HEK293T (cell line): ENCODE measurements at regions not wholly inside any gene's neighbourhood (a gene's known extent, or its start where the extent isn't known, plus 50 kb on each side); places are given as distances from the start of the nearest gene placed in this dataset.

Experiments used
- FOXA1 ChIP-seq: fragments of 450-650 bp; IDR thresholded peaks from 2 replicates; pipeline ENCODE4 v1.6.1; 2016; ENCODE audit warnings: mild to moderate bottlenecking
- L3MBTL2 ChIP-seq: fragments of 450-650 bp; conservative IDR thresholded peaks from 2 replicates; pipeline ENCODE4 v1.6.1; 2016; ENCODE audit warnings: mild to moderate bottlenecking
- ZNF384 ChIP-seq: fragments of 450-650 bp; IDR thresholded peaks from 2 replicates; pipeline ENCODE4 v1.6.1; 2016

- no peak for TF ChIP-seq ZNF384
- no peak for TF ChIP-seq L3MBTL2
- no peak for TF ChIP-seq FOXA1
Observed at GRCh38 chr5:153079396-153079795, 411.1 kb upstream of the GRIA1 start.
